GM12892 (cell line): ENCODE measurements at regions not wholly inside any gene's neighbourhood (a gene's known extent, or its start where the extent isn't known, plus 50 kb on each side); places are given as distances from the start of the nearest gene placed in this dataset.

Experiments
- POLR2A ChIP-seq: IDR thresholded peaks from 2 replicates; pipeline ENCODE4 v1.6.1; 2011; ENCODE audit warnings: low read depth, low read length, control low read depth
- POLR2AphosphoS5 ChIP-seq: IDR thresholded peaks from 2 replicates; pipeline ENCODE4 v1.6.1; 2011; ENCODE audit warnings: low read depth, low read length, control low read depth
- TAF1 ChIP-seq: IDR thresholded peaks from 2 replicates; pipeline ENCODE4 v1.6.1; 2011; ENCODE audit warnings: low read depth, mild to moderate bottlenecking, control low read depth, low read length, borderline replicate concordance

- no peak for TF ChIP-seq POLR2A
- TF ChIP-seq TAF1 = no peak
- TF ChIP-seq POLR2AphosphoS5 = no peak
Measured at GRCh38 chr1:199780091-199780490, 247.4 kb upstream of the NR5A2 start.
